Suprapubic skin (tissue), 4 donors: ENCODE measurements at regions not wholly inside any gene's neighbourhood (a gene's known extent, or its start where the extent isn't known, plus 50 kb on each side); places are given as distances from the start of the nearest gene placed in this dataset.

Experiments used
- DNase-seq, 2 donors: peaks; one replicate each; pipeline ENCODE4 v3.0.0-alpha.2; 2019; ENCODE audit warnings: low spot score in 2 of 2
- H3K27ac ChIP-seq: fragments of 200-600 bp; sonication (generic); one replicate; pipeline ENCODE4 v1.5.1; 2019
- H3K27me3 ChIP-seq: fragments of 200-600 bp; sonication (generic); one replicate; pipeline ENCODE4 v1.5.1; 2019
- H3K36me3 ChIP-seq: fragments of 200-600 bp; sonication (generic); one replicate; pipeline ENCODE4 v1.5.1; 2019
- H3K4me1 ChIP-seq: fragments of 200-600 bp; sonication (generic); one replicate; pipeline ENCODE4 v1.5.1; 2019
- H3K4me3 ChIP-seq: fragments of 200-600 bp; sonication (generic); one replicate; pipeline ENCODE4 v1.5.1; 2019; ENCODE audit warnings: mild to moderate bottlenecking
- H3K9me3 ChIP-seq: fragments of 200-600 bp; sonication (generic); one replicate; pipeline ENCODE4 v1.5.1; 2019
- CTCF ChIP-seq, 2 donors: fragments of 200-600 bp in 1 of 2; fragments of 450-650 bp in 1 of 2; sonication (generic) in 1 of 2; IDR thresholded peaks; one replicate each; pipeline ENCODE4 v1.5.1; 2016 to 2019; ENCODE audit warnings: antibody characterized with exemption in 2 of 2, mild to moderate bottlenecking in 1 of 2, moderate library complexity in 1 of 2
- EP300 ChIP-seq: sonication (generic); formaldehyde crosslinking; IDR thresholded peaks from one replicate; pipeline ENCODE4 v1.6.1; 2017; ENCODE audit warnings: antibody characterized with exemption
- POLR2A ChIP-seq, 2 donors: fragments of 450-650 bp; IDR thresholded peaks; one replicate each; pipeline ENCODE4 v1.6.1; 2017; ENCODE audit warnings: antibody characterized with exemption in 2 of 2, mild to moderate bottlenecking in 2 of 2, moderate library complexity in 2 of 2
- POLR2AphosphoS5 ChIP-seq, 3 donors: sonication (generic); formaldehyde crosslinking; IDR thresholded peaks; one replicate each; pipeline ENCODE4 v1.6.1; 2017; ENCODE audit warnings: antibody characterized with exemption in 3 of 3
- WGBS: methylation state at CpG from one replicate; pipeline ENCODE4 v1.1.5; 2018; 5-methylcytosine and 5-hydroxymethylcytosine counted together

- no peaks in the 10 kb centered on the region for H3K27me3 ChIP-seq
- H3K36me3 ChIP-seq = no peaks in the 10 kb centered on the region
- WGBS = 79% methylated on average over 9 of the region's 9 CpGs
- H3K9me3 ChIP-seq = no peaks in the 10 kb centered on the region
- no peak overlapping the region for H3K4me3 ChIP-seq
- DNase-seq = no peak
- H3K27ac ChIP-seq = no peak overlapping the region
- no peaks in the 10 kb centered on the region for H3K4me1 ChIP-seq
- TF ChIP-seq CTCF (IDR thresholded peaks at IDR 0.05) = no peak
- TF ChIP-seq EP300 = no peak
- TF ChIP-seq POLR2AphosphoS5 (IDR thresholded peaks at IDR 0.05) = no peak
These were observed 758.8 kb downstream of the NR2F1-AS1 start for GRCh38 chr5:92822183-92822582.

GRCh38 chr5:92809855-92810465 lies 771.1 kb downstream of the NR2F1-AS1 start:
- TF ChIP-seq POLR2A (IDR thresholded peaks at IDR 0.05) (no peak), EP300 (no peak), POLR2AphosphoS5 (IDR thresholded peaks at IDR 0.05) (no peak), CTCF (IDR thresholded peaks at IDR 0.05) (no peak)
- 72% methylated on average over 3 of the region's 3 CpGs for WGBS
- DNase-seq = no peak
- H3K9me3 ChIP-seq = no peaks in the 10 kb centered on the region
- H3K4me1 ChIP-seq = no peaks in the 10 kb centered on the region
- H3K27ac ChIP-seq = no peak overlapping the region
- no peak overlapping the region for H3K4me3 ChIP-seq
- H3K36me3 ChIP-seq = no peaks in the 10 kb centered on the region
- no peaks in the 10 kb centered on the region for H3K27me3 ChIP-seq

- DNase-seq = no peak
- Histone ChIP-seq H3K4me1 (no peaks in the 10 kb centered on the region), H3K36me3 (no peaks in the 10 kb centered on the region), H3K4me3 (no peak overlapping the region), H3K27ac (no peak overlapping the region), H3K9me3 (no peaks in the 10 kb centered on the region), H3K27me3 (no peaks in the 10 kb centered on the region)
- WGBS = 75% methylated on average over 1 of the region's 1 CpG
- TF ChIP-seq POLR2AphosphoS5 (IDR thresholded peaks at IDR 0.05) (no peak), EP300 (no peak), POLR2A (IDR thresholded peaks at IDR 0.05) (no peak), CTCF (IDR thresholded peaks at IDR 0.05) (no peak)
These were observed 772.5 kb downstream of the NR2F1-AS1 start for GRCh38 chr5:92808474-92808873.

- H3K9me3 ChIP-seq = no peaks in the 10 kb centered on the region
- no peak for DNase-seq
- H3K4me3 ChIP-seq = no peak overlapping the region
- H3K27ac ChIP-seq = no peak overlapping the region
- 82% methylated on average over 4 of the region's 4 CpGs for WGBS
- no peaks in the 10 kb centered on the region for H3K36me3 ChIP-seq
- no peak for TF ChIP-seq POLR2A (IDR thresholded peaks at IDR 0.05)
- TF ChIP-seq CTCF (IDR thresholded peaks at IDR 0.05) = no peak
- no peak for TF ChIP-seq POLR2AphosphoS5 (IDR thresholded peaks at IDR 0.05)
- TF ChIP-seq EP300 = no peak
- H3K4me1 ChIP-seq = no peaks in the 10 kb centered on the region
- H3K27me3 ChIP-seq = no peaks in the 10 kb centered on the region
These were observed 773.9 kb downstream of the NR2F1-AS1 start for GRCh38 chr5:92807085-92807484.

- Histone ChIP-seq H3K4me1 (no peaks in the 10 kb centered on the region), H3K9me3 (no peaks in the 10 kb centered on the region), H3K4me3 (no peak overlapping the region), H3K27me3 (no peaks in the 10 kb centered on the region), H3K27ac (no peak overlapping the region), H3K36me3 (no peaks in the 10 kb centered on the region)
- TF ChIP-seq POLR2A (IDR thresholded peaks at IDR 0.05) = no peak
- no peak for TF ChIP-seq EP300
- TF ChIP-seq POLR2AphosphoS5 (IDR thresholded peaks at IDR 0.05) = no peak
- no peak for TF ChIP-seq CTCF (IDR thresholded peaks at IDR 0.05)
- no peak for DNase-seq
These were observed 775.6 kb downstream of the NR2F1-AS1 start for GRCh38 chr5:92805446-92805845.
